Neural crest cell (in vitro differentiated cells): ENCODE measurements at regions not wholly inside any gene's neighbourhood (a gene's known extent, or its start where the extent isn't known, plus 50 kb on each side); places are given as distances from the start of the nearest gene placed in this dataset.

ENCODE experiments used
- DNase-seq: peaks from one replicate; pipeline ENCODE4 v3.0.0; 2021; ENCODE audit warnings: low read depth, mixed read lengths, low spot score
- H3K27ac Mint-ChIP-seq: one replicate; pipeline ENCODE4 v1.8.0; 2021; ENCODE audit warnings: mild to moderate bottlenecking, mixed read lengths; ENCODE audit not compliant: unreplicated experiment
- H3K27me3 Mint-ChIP-seq: 2 replicates; pipeline ENCODE4 v1.8.0; 2021; ENCODE audit warnings: low read depth, mild to moderate bottlenecking, mixed read lengths
- H3K36me3 Mint-ChIP-seq: 2 replicates; pipeline ENCODE4 v1.8.0; 2021; ENCODE audit warnings: low read depth, mild to moderate bottlenecking, mixed read lengths
- H3K4me1 Mint-ChIP-seq: 2 replicates; pipeline ENCODE4 v1.8.0; 2021; ENCODE audit warnings: mixed read lengths
- H3K4me3 Mint-ChIP-seq: one replicate; pipeline ENCODE4 v1.8.0; 2021; ENCODE audit warnings: mild to moderate bottlenecking, mixed read lengths
- H3K9me3 Mint-ChIP-seq: 2 replicates; pipeline ENCODE4 v1.8.0; 2021; ENCODE audit warnings: mixed read lengths
- TF ChIP-seq, protein P1 (sequence below): fragments of 200-600 bp; sonication (generic); conservative IDR thresholded peaks from 2 replicates; pipeline ENCODE4 v1.5.0; 2021; ENCODE audit warnings: antibody characterized with exemption, mild to moderate bottlenecking

- Mint-ChIP-seq H3K4me1 (peaks cover 4% of the 10 kb centered on the region), H3K27me3 (no peaks in the 10 kb centered on the region)
- DNase-seq, result no peak
Measured at GRCh38 chr9:111149018-111149759, 110.9 kb upstream of the LPAR1 start.

DNA sequence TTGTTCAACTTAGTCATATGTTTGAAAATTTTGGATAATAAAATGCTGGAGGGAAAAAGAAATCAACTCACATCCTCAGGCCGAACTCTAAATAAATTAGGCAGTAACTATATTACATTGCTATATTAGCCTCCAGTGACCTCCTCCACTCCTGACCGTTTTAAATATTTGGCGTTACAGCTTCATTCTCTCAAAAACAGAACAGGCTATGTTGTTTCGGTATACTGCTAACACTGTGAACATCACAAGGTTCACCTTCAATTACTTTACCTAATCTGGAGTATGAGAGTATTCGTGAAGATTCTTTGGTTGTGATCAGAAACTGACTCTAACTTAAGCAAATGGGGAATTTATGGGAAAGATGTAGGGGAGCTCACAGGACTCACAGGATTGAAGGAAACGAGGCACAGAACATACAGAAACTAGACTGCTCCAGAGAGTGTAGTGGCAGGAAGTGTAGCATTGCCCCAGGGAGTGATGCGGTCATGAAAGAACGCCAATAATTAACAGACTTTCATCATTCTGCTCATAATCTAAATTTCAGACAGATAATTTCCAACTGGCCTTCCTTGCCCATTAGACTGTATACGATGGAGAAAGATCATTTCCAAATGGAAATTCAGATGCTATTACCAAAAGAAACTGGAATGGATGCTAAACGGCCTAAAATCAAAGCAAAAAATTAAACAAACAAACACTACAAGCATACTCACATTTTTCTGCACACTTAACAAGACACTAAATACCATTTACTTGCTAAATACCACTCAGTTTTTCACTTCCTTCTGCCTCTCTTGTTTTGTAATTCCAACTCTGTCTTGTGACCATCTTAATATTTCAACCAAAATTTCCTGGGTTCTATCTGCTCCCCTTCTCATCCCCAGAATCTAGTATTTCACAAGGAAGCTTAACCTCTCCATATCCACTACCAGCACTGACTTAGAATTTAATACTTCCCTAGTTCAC is 110.1 kb upstream of the LPAR1 start:
- Mint-ChIP-seq H3K27me3 (no peaks in the 10 kb centered on the region), H3K27ac (no peak overlapping the region), H3K4me3 (no peak overlapping the region), H3K9me3 (no peaks in the 10 kb centered on the region), H3K36me3 (no peaks in the 10 kb centered on the region), H3K4me1 (peaks cover 4% of the 10 kb centered on the region)
- DNase-seq, result no peak
- TF ChIP-seq, protein P1, sequence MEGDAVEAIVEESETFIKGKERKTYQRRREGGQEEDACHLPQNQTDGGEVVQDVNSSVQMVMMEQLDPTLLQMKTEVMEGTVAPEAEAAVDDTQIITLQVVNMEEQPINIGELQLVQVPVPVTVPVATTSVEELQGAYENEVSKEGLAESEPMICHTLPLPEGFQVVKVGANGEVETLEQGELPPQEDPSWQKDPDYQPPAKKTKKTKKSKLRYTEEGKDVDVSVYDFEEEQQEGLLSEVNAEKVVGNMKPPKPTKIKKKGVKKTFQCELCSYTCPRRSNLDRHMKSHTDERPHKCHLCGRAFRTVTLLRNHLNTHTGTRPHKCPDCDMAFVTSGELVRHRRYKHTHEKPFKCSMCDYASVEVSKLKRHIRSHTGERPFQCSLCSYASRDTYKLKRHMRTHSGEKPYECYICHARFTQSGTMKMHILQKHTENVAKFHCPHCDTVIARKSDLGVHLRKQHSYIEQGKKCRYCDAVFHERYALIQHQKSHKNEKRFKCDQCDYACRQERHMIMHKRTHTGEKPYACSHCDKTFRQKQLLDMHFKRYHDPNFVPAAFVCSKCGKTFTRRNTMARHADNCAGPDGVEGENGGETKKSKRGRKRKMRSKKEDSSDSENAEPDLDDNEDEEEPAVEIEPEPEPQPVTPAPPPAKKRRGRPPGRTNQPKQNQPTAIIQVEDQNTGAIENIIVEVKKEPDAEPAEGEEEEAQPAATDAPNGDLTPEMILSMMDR, result no peak

More at GRCh38 chr9:111149018-111149759, 110.9 kb upstream of the LPAR1 start:
- TF ChIP-seq, protein P1, result no peak
- Mint-ChIP-seq H3K27ac (no peak overlapping the region), H3K9me3 (no peaks in the 10 kb centered on the region), H3K4me3 (no peak overlapping the region), H3K36me3 (no peaks in the 10 kb centered on the region)

GRCh38 chr9:111147041-111147440 is 108.8 kb upstream of the LPAR1 start:
- TF ChIP-seq, protein P1, result no peak
- Mint-ChIP-seq H3K4me1 (peaks cover 4% of the 10 kb centered on the region), H3K9me3 (no peaks in the 10 kb centered on the region), H3K27ac (no peak overlapping the region), H3K27me3 (no peaks in the 10 kb centered on the region), H3K36me3 (no peaks in the 10 kb centered on the region), H3K4me3 (no peak overlapping the region)
- DNase-seq, result no peak

GRCh38 chr9:111144741-111145140 is 106.5 kb upstream of the LPAR1 start:
- H3K27ac Mint-ChIP-seq, result no peak overlapping the region
- no peak for DNase-seq
- no peaks in the 10 kb centered on the region for H3K9me3 Mint-ChIP-seq
- no peak overlapping the region for H3K4me3 Mint-ChIP-seq
- no peaks in the 10 kb centered on the region for H3K36me3 Mint-ChIP-seq
- H3K4me1 Mint-ChIP-seq, result peaks cover 4% of the 10 kb centered on the region
- H3K27me3 Mint-ChIP-seq, result no peaks in the 10 kb centered on the region
- TF ChIP-seq, protein P1, result no peak

- no peak for DNase-seq
- no peaks in the 10 kb centered on the region for H3K36me3 Mint-ChIP-seq
- H3K27ac Mint-ChIP-seq, result no peak overlapping the region
- H3K27me3 Mint-ChIP-seq, result no peaks in the 10 kb centered on the region
- H3K9me3 Mint-ChIP-seq, result peaks cover 6% of the 10 kb centered on the region
- TF ChIP-seq, protein P1, result no peak
- peaks cover 3% of the 10 kb centered on the region for H3K4me1 Mint-ChIP-seq
- H3K4me3 Mint-ChIP-seq, result no peak overlapping the region
Measured at GRCh38 chr9:111136180-111136579, 97.9 kb upstream of the LPAR1 start.
